PC-9 (cell line): ENCODE measurements at regions not wholly inside any gene's neighbourhood (a gene's known extent, or its start where the extent isn't known, plus 50 kb on each side); places are given as distances from the start of the nearest gene placed in this dataset.

ENCODE experiments used
- BruUV-seq: library from RNA; stranded (reverse); fragments of 400-500 nt; replicated peaks from 2 replicates; lab custom pipeline; 2021; lab: Mats Ljungman, UMichigan
- CTCF ChIA-PET: fragments of 300-600 bp; sonication (Branson Sonifier 250); formaldehyde crosslinking; loops from one replicate; lab custom pipeline; 2022; ENCODE audit warnings: antibody characterized with exemption; lab: Charles Lee
- POLR2A ChIA-PET: fragments of 300-600 bp; sonication (Branson Sonifier 250); formaldehyde crosslinking; loops from one replicate; lab custom pipeline; 2022; ENCODE audit warnings: antibody characterized with exemption; ENCODE audit not compliant: unreplicated experiment; lab: Charles Lee
- DNase-seq, 2 experiments: peaks; one replicate each; pipeline versions ENCODE4 v3.0.0 to v3.0.0-alpha.2; 2015 to 2022; ENCODE audit warnings: mixed read lengths in 1 of 2
- H2AFZ ChIP-seq: fragments of 200-600 bp; sonication (generic); 2 replicates; pipeline ENCODE4 v1.8.1; 2017; ENCODE audit warnings: antibody characterized with exemption
- H3F3A ChIP-seq: fragments of 200-600 bp; sonication (generic); 2 replicates; pipeline ENCODE4 v1.8.1; 2017; ENCODE audit warnings: antibody characterized with exemption, mild to moderate bottlenecking, low read depth; ENCODE audit not compliant: insufficient read depth
- H3K27ac ChIP-seq: fragments of 200-600 bp; sonication (generic); 2 replicates; pipeline ENCODE4 v1.6.1; 2016; ENCODE audit warnings: mixed run types
- H3K27me3 ChIP-seq: fragments of 200-600 bp; sonication (generic); 2 replicates; pipeline ENCODE4 v1.6.1; 2016; ENCODE audit warnings: low read depth, mixed run types; ENCODE audit not compliant: insufficient read depth
- H3K36me3 ChIP-seq: fragments of 200-600 bp; sonication (generic); 2 replicates; pipeline ENCODE4 v1.6.1; 2016; ENCODE audit warnings: low read depth, mixed run types
- H3K4me1 ChIP-seq: fragments of 200-600 bp; sonication (generic); replicated peaks from 2 replicates; pipeline ENCODE4 v1.6.1; 2016; ENCODE audit warnings: mixed run types; ENCODE audit not compliant: insufficient read depth
- H3K4me2 ChIP-seq: fragments of 200-600 bp; sonication (generic); 2 replicates; pipeline ENCODE4 v1.6.1; 2017; ENCODE audit warnings: mixed run types
- H3K4me3 ChIP-seq: fragments of 200-600 bp; sonication (generic); 2 replicates; pipeline ENCODE4 v1.6.1; 2016; ENCODE audit warnings: mixed run types
- H3K79me2 ChIP-seq: fragments of 200-600 bp; sonication (generic); 2 replicates; pipeline ENCODE4 v1.6.1; 2017; ENCODE audit warnings: low read depth, mixed run types
- H3K9me2 ChIP-seq: fragments of 200-600 bp; sonication (generic); 2 replicates; pipeline ENCODE4 v1.8.1; 2017; ENCODE audit warnings: mild to moderate bottlenecking; ENCODE audit not compliant: insufficient read depth
- H3K9me3 ChIP-seq: fragments of 200-600 bp; sonication (generic); 2 replicates; pipeline ENCODE4 v1.8.1; 2016; ENCODE audit warnings: low read depth; ENCODE audit not compliant: insufficient read depth
- H4K20me1 ChIP-seq: fragments of 200-600 bp; sonication (generic); 2 replicates; pipeline ENCODE4 v1.8.1; 2017; ENCODE audit not compliant: insufficient read depth
- CTCF ChIP-seq: fragments of 200-600 bp; sonication (generic); conservative IDR thresholded peaks from 2 replicates; pipeline ENCODE4 v1.6.1; 2017; ENCODE audit warnings: mixed run types, antibody characterized with exemption, mild to moderate bottlenecking, moderate library complexity
- EZH2 ChIP-seq: fragments of 200-600 bp; sonication (generic); IDR thresholded peaks from 2 replicates; pipeline ENCODE4 v1.8.0; 2017; ENCODE audit warnings: antibody characterized with exemption, low read depth
- intact Hi-C: fragments of 100-400 bp; cut with micrococcal nuclease; formaldehyde crosslinking; loops from one replicate; pipeline ENCODE4 v1.10.0; 2022; ENCODE audit not compliant: unreplicated experiment

GRCh38 chr10:29217292-29217738 is 71.6 kb upstream of the LYZL1 start:
- Histone ChIP-seq H2AFZ (no peak overlapping the region), H3K4me2 (no peak overlapping the region), H4K20me1 (no peaks in the 10 kb centered on the region), H3K79me2 (no peaks in the 10 kb centered on the region), H3K27me3 (no peaks in the 10 kb centered on the region), H3K36me3 (no peaks in the 10 kb centered on the region), H3K9me2 (no peaks in the 10 kb centered on the region), H3K4me1 (no peaks in the 10 kb centered on the region), H3K27ac (no peak overlapping the region), H3F3A (no peaks in the 10 kb centered on the region), H3K4me3 (no peak overlapping the region), H3K9me3 (no peaks in the 10 kb centered on the region)
- ChIA-PET POLR2A (no interaction called here), CTCF (no interaction called here)
- no peak for DNase-seq
- intact Hi-C loops, result no loop called here
- no TSS peak for BruUV-seq
- TF ChIP-seq EZH2 (no peak), CTCF (no peak)

- Histone ChIP-seq H3K4me3 (no peak overlapping the region), H3K9me2 (no peaks in the 10 kb centered on the region), H2AFZ (no peak overlapping the region), H3K4me2 (no peak overlapping the region), H4K20me1 (no peaks in the 10 kb centered on the region), H3K27me3 (no peaks in the 10 kb centered on the region), H3F3A (no peaks in the 10 kb centered on the region), H3K27ac (no peak overlapping the region), H3K79me2 (no peaks in the 10 kb centered on the region), H3K36me3 (no peaks in the 10 kb centered on the region), H3K9me3 (no peaks in the 10 kb centered on the region), H3K4me1 (no peaks in the 10 kb centered on the region)
- CTCF ChIA-PET, result no interaction called here
- BruUV-seq, result no TSS peak
- no peak for DNase-seq
- TF ChIP-seq CTCF (no peak), EZH2 (no peak)
- intact Hi-C loops, result no loop called here
- POLR2A ChIA-PET, result no interaction called here
These were observed 65.5 kb upstream of the LYZL1 start for GRCh38 chr10:29223326-29223725.

GRCh38 chr10:29224631-29225030 is 64.2 kb upstream of the LYZL1 start:
- H3K27ac ChIP-seq, result no peak overlapping the region
- no peak overlapping the region for H2AFZ ChIP-seq
- H3K36me3 ChIP-seq, result no peaks in the 10 kb centered on the region
- H3K4me3 ChIP-seq, result no peak overlapping the region
- H3K27me3 ChIP-seq, result no peaks in the 10 kb centered on the region
- ChIA-PET CTCF (no interaction called here), POLR2A (no interaction called here)
- H3K9me2 ChIP-seq, result no peaks in the 10 kb centered on the region
- no peak for TF ChIP-seq EZH2
- no peak for TF ChIP-seq CTCF
- no peaks in the 10 kb centered on the region for H3K4me1 ChIP-seq
- no peaks in the 10 kb centered on the region for H4K20me1 ChIP-seq
- H3K9me3 ChIP-seq, result no peaks in the 10 kb centered on the region
- no TSS peak for BruUV-seq
- intact Hi-C loops, result no loop called here
- H3K79me2 ChIP-seq, result no peaks in the 10 kb centered on the region
- H3K4me2 ChIP-seq, result no peak overlapping the region
- H3F3A ChIP-seq, result no peaks in the 10 kb centered on the region
- no peak for DNase-seq
